Esophagus muscularis mucosa (tissue), 4 donors: ENCODE measurements at regions not wholly inside any gene's neighbourhood (a gene's known extent, or its start where the extent isn't known, plus 50 kb on each side); places are given as distances from the start of the nearest gene placed in this dataset.

Source experiments
- DNase-seq: peaks from one replicate; pipeline ENCODE4 v3.0.0-alpha.2; 2017; ENCODE audit errors: extremely low spot score
- H3K27ac ChIP-seq, 4 donors: fragments of 200-600 bp; sonication (generic); replicated peaks in 1 of 4; 1 replicate in 3 of 4; 2 replicates in 1 of 4; pipeline ENCODE4 v1.5.1; 2016 to 2019; ENCODE audit warnings: mild to moderate bottlenecking in 1 of 4
- H3K27me3 ChIP-seq, 4 donors: fragments of 200-600 bp; sonication (generic); one replicate each; pipeline versions ENCODE4 v1.5.1 to v1.6.0; 2016 to 2019
- H3K36me3 ChIP-seq, 4 donors: fragments of 200-600 bp; sonication (generic); one replicate each; pipeline ENCODE4 v1.5.1; 2016 to 2019
- H3K4me1 ChIP-seq, 4 donors: fragments of 200-600 bp; sonication (generic); one replicate each; pipeline ENCODE4 v1.5.1; 2016 to 2019
- H3K4me3 ChIP-seq, 4 donors: fragments of 200-600 bp; sonication (generic); 1 replicate in 2 of 4; 2 replicates in 2 of 4; pipeline ENCODE4 v1.5.1; 2016 to 2019; ENCODE audit warnings: mild to moderate bottlenecking in 4 of 4, moderate library complexity in 1 of 4
- H3K9me3 ChIP-seq, 4 donors: fragments of 200-600 bp; sonication (generic); 1 replicate in 3 of 4; 2 replicates in 1 of 4; pipeline ENCODE4 v1.5.1; 2016 to 2019
- EP300 ChIP-seq: sonication (generic); formaldehyde crosslinking; IDR thresholded peaks from one replicate; pipeline ENCODE4 v1.6.1; 2017; ENCODE audit warnings: antibody characterized with exemption
- POLR2A ChIP-seq: fragments of 450-650 bp; IDR thresholded peaks from one replicate; pipeline ENCODE4 v1.6.1; 2017; ENCODE audit warnings: antibody characterized with exemption, moderate library complexity, mild to moderate bottlenecking, low read depth
- POLR2AphosphoS5 ChIP-seq, 2 donors: sonication (generic); formaldehyde crosslinking; IDR thresholded peaks; one replicate each; pipeline ENCODE4 v1.6.1; 2017; ENCODE audit warnings: antibody characterized with exemption in 2 of 2
- WGBS: methylation state at CpG from one replicate; pipeline ENCODE4 v1.1.5; 2018; 5-methylcytosine and 5-hydroxymethylcytosine counted together
- intact Hi-C: fragments of 100-400 bp; cut with DNase I; formaldehyde crosslinking; loops from one replicate; pipeline ENCODE4 v1.15.1; 2023
- TF ChIP-seq, protein P1 (sequence below), 3 experiments: fragments of 200-600 bp in 2 of 3; fragments of 450-650 bp in 1 of 3; sonication (generic) in 2 of 3; IDR thresholded peaks; one replicate each; pipeline ENCODE4 v1.5.1; 2017 to 2019; ENCODE audit warnings: antibody characterized with exemption in 3 of 3, mild to moderate bottlenecking in 2 of 3, moderate library complexity in 1 of 3

DNA sequence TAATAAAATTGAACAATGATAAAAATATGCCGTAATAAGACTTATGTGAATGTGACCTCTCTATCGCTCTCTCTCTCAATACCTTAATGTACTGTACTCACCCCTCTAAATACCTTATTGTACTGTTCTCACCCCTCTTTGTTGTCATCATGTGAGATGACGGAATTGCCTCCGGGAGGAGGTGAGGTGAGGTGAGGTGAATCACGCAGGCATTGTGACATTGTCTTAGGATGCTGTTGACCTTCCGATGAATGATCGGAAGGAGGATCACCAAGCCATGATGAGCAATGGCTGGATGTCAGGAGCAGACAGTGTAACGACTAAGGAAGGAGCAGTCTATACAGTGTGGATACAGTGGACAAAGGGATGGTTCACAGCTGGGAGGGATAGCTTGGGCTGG is 87.4 kb upstream of the FAM20C start:
- H3K36me3 ChIP-seq = no peaks in the 10 kb centered on the region
- 95% methylated on average over 8 of the region's 8 CpGs for WGBS
- no peaks in the 10 kb centered on the region for H3K27me3 ChIP-seq
- H3K9me3 ChIP-seq = no peaks in the 10 kb centered on the region
- intact Hi-C loops = no loop called here
- H3K4me1 ChIP-seq = no peaks in the 10 kb centered on the region
- no peak overlapping the region for H3K4me3 ChIP-seq
- no peak overlapping the region for H3K27ac ChIP-seq
- TF ChIP-seq EP300 = no peak
- TF ChIP-seq, protein P1, sequence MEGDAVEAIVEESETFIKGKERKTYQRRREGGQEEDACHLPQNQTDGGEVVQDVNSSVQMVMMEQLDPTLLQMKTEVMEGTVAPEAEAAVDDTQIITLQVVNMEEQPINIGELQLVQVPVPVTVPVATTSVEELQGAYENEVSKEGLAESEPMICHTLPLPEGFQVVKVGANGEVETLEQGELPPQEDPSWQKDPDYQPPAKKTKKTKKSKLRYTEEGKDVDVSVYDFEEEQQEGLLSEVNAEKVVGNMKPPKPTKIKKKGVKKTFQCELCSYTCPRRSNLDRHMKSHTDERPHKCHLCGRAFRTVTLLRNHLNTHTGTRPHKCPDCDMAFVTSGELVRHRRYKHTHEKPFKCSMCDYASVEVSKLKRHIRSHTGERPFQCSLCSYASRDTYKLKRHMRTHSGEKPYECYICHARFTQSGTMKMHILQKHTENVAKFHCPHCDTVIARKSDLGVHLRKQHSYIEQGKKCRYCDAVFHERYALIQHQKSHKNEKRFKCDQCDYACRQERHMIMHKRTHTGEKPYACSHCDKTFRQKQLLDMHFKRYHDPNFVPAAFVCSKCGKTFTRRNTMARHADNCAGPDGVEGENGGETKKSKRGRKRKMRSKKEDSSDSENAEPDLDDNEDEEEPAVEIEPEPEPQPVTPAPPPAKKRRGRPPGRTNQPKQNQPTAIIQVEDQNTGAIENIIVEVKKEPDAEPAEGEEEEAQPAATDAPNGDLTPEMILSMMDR (IDR thresholded peaks at IDR 0.05) = no peak
- TF ChIP-seq POLR2A = no peak
- TF ChIP-seq POLR2AphosphoS5 (IDR thresholded peaks at IDR 0.05) = no peak
- DNase-seq = peak; percentile 1

GRCh38 chr7:106356-106755 is 86.0 kb upstream of the FAM20C start:
- Histone ChIP-seq H3K27me3 (no peaks in the 10 kb centered on the region), H3K36me3 (no peaks in the 10 kb centered on the region), H3K4me1 (no peaks in the 10 kb centered on the region), H3K27ac (no peak overlapping the region), H3K9me3 (no peaks in the 10 kb centered on the region), H3K4me3 (no peak overlapping the region)
- WGBS = 51% methylated on average over 5 of the region's 5 CpGs
- intact Hi-C loops = no loop called here
- no peak for DNase-seq
- TF ChIP-seq POLR2AphosphoS5 (IDR thresholded peaks at IDR 0.05) = no peak
- no peak for TF ChIP-seq EP300
- no peak for TF ChIP-seq POLR2A
- TF ChIP-seq, protein P1 (IDR thresholded peaks at IDR 0.05) = no peak

GRCh38 chr7:107233-107632 is 85.1 kb upstream of the FAM20C start:
- 65% methylated on average over 4 of the region's 4 CpGs for WGBS
- intact Hi-C loops = no loop called here
- DNase-seq = peak; percentile 21
- Histone ChIP-seq H3K9me3 (no peaks in the 10 kb centered on the region), H3K4me1 (no peaks in the 10 kb centered on the region), H3K36me3 (no peaks in the 10 kb centered on the region), H3K27me3 (no peaks in the 10 kb centered on the region), H3K27ac (no peak overlapping the region), H3K4me3 (no peak overlapping the region)
- TF ChIP-seq EP300 (no peak), POLR2A (no peak), POLR2AphosphoS5 (IDR thresholded peaks at IDR 0.05) (no peak)
- TF ChIP-seq, protein P1 (IDR thresholded peaks at IDR 0.05) = no peak

DNA sequence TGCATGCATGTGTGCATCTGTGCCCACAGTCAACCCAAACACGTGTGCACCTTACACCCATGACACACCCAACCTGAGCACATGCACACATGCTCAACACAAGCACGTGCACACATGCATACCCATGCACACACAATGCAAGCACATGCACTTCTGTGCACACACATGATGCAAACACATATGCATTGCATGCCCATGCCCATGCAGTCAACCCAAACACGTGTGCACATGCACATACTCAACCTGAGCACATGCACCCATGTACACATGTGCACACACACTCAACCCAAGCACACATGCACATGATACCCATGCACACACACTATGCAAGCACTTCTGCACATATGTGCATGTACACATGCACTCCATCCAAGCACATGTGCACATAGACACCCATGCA is 84.5 kb upstream of the FAM20C start:
- H3K4me1 ChIP-seq = no peaks in the 10 kb centered on the region
- H3K27ac ChIP-seq = no peak overlapping the region
- no peaks in the 10 kb centered on the region for H3K9me3 ChIP-seq
- H3K36me3 ChIP-seq = no peaks in the 10 kb centered on the region
- H3K4me3 ChIP-seq = no peak overlapping the region
- WGBS = 87% methylated on average over 3 of the region's 3 CpGs
- intact Hi-C loops = no loop called here
- H3K27me3 ChIP-seq = no peaks in the 10 kb centered on the region
- no peak for DNase-seq
- no peak for TF ChIP-seq POLR2AphosphoS5 (IDR thresholded peaks at IDR 0.05)
- TF ChIP-seq EP300 = no peak
- TF ChIP-seq POLR2A = no peak
- TF ChIP-seq, protein P1 (IDR thresholded peaks at IDR 0.05) = no peak

- intact Hi-C loops = no loop called here
- WGBS = 88% methylated on average over 10 of the region's 10 CpGs
Measured at GRCh38 chr7:109094-109493, 83.3 kb upstream of the FAM20C start.

More at GRCh38 chr7:109094-109493, 83.3 kb upstream of the FAM20C start:
- H3K4me3 ChIP-seq = no peak overlapping the region
- no peaks in the 10 kb centered on the region for H3K9me3 ChIP-seq
- DNase-seq = peak; percentile 53
- H3K27ac ChIP-seq = no peak overlapping the region
- no peaks in the 10 kb centered on the region for H3K36me3 ChIP-seq
- no peak for TF ChIP-seq POLR2AphosphoS5 (IDR thresholded peaks at IDR 0.05)
- no peak for TF ChIP-seq EP300
- TF ChIP-seq, protein P1 (IDR thresholded peaks at IDR 0.05) = no peak
- no peak for TF ChIP-seq POLR2A
- no peaks in the 10 kb centered on the region for H3K4me1 ChIP-seq
- H3K27me3 ChIP-seq = no peaks in the 10 kb centered on the region
